Liver (tissue), 8 donors: ENCODE measurements at regions not wholly inside any gene's neighbourhood (a gene's known extent, or its start where the extent isn't known, plus 50 kb on each side); places are given as distances from the start of the nearest gene placed in this dataset.
"Not testable (repeated sequence)": the region's sequence is repeated elsewhere in the genome, so short reads cannot be mapped to it uniquely, and the experiment has no call there.

Experiments used
- DNase-seq: peaks from one replicate; pipeline ENCODE4 v3.0.0-alpha.2; 2017; ENCODE audit warnings: low spot score
- H3K27ac ChIP-seq, 2 donors: one replicate each; pipeline ENCODE4 v1.7.0; 2013; ENCODE audit warnings: inconsistent platforms in 2 of 2, low read length in 2 of 2, control low read depth in 1 of 2, low read depth in 1 of 2, mild to moderate bottlenecking in 1 of 2
- H3K27me3 ChIP-seq, 4 donors: one replicate each; pipeline versions ENCODE4 v1.6.1 to v1.7.0; 2013; ENCODE audit warnings: low read length in 3 of 4, inconsistent platforms in 1 of 4, mild to moderate bottlenecking in 1 of 4, moderate library complexity in 1 of 4; ENCODE audit not compliant: control insufficient read depth in 4 of 4, insufficient read depth in 4 of 4
- H3K36me3 ChIP-seq, 4 donors: one replicate each; pipeline versions ENCODE4 v1.6.1 to v1.7.0; 2013; ENCODE audit warnings: low read length in 3 of 4, mild to moderate bottlenecking in 3 of 4, low read depth in 1 of 4, moderate library complexity in 1 of 4; ENCODE audit not compliant: control insufficient read depth in 4 of 4, insufficient read depth in 3 of 4
- H3K4me1 ChIP-seq, 4 donors: one replicate each; pipeline versions ENCODE4 v1.6.1 to v1.7.0; 2013; ENCODE audit warnings: low read length in 3 of 4, mild to moderate bottlenecking in 3 of 4, moderate library complexity in 1 of 4; ENCODE audit not compliant: control insufficient read depth in 4 of 4, insufficient read depth in 4 of 4
- H3K4me3 ChIP-seq, 3 donors: one replicate each; pipeline versions ENCODE4 v1.6.1 to v1.7.0; 2013; ENCODE audit warnings: low read length in 3 of 3, control low read depth in 1 of 3, low read depth in 1 of 3, mild to moderate bottlenecking in 1 of 3
- H3K9ac ChIP-seq, 2 donors: one replicate each; pipeline ENCODE4 v1.7.0; 2013; ENCODE audit warnings: low read length in 2 of 2, mild to moderate bottlenecking in 2 of 2, moderate library complexity in 2 of 2, control low read depth in 1 of 2, low read depth in 1 of 2
- H3K9me3 ChIP-seq, 4 donors: one replicate each; pipeline versions ENCODE4 v1.6.1 to v1.7.0; 2013; ENCODE audit warnings: low read length in 3 of 4; ENCODE audit not compliant: control insufficient read depth in 4 of 4
- CTCF ChIP-seq: fragments of 150-350 bp; IDR thresholded peaks from 2 replicates; pipeline ENCODE4 v1.5.1; 2017; ENCODE audit warnings: improper control_type of control experiment, low read depth, low read length; ENCODE audit not compliant: missing input control
- EGR1 ChIP-seq, 2 donors: IDR thresholded peaks; 2 replicates each; pipeline ENCODE4 v1.6.1; 2016 to 2018; ENCODE audit warnings: antibody characterized with exemption in 2 of 2, low read depth in 2 of 2
- FOXA1 ChIP-seq: IDR thresholded peaks from 2 replicates; pipeline ENCODE4 v1.6.1; 2016; ENCODE audit warnings: antibody characterized with exemption
- GABPA ChIP-seq, 2 donors: IDR thresholded peaks in 1 of 2; conservative IDR thresholded peaks in 1 of 2; 2 replicates each; pipeline ENCODE4 v1.6.1; 2016; ENCODE audit warnings: antibody characterized with exemption in 2 of 2, mild to moderate bottlenecking in 1 of 2, moderate library complexity in 1 of 2
- HNF4A ChIP-seq, 2 donors: conservative IDR thresholded peaks; 2 replicates each; pipeline ENCODE4 v1.6.1; 2016; ENCODE audit warnings: antibody characterized with exemption in 2 of 2, mild to moderate bottlenecking in 2 of 2
- HNF4G ChIP-seq: IDR thresholded peaks from 2 replicates; pipeline ENCODE4 v1.6.1; 2016; ENCODE audit warnings: antibody characterized with exemption
- JUND ChIP-seq, 2 donors: IDR thresholded peaks; 2 replicates each; pipeline ENCODE4 v1.6.1; 2016; ENCODE audit warnings: antibody characterized with exemption in 2 of 2
- NR2F2 ChIP-seq: IDR thresholded peaks from 2 replicates; pipeline ENCODE4 v1.6.1; 2016; ENCODE audit warnings: antibody characterized with exemption
- RXRA ChIP-seq, 2 donors: IDR thresholded peaks; 2 replicates each; pipeline ENCODE4 v1.6.1; 2017 to 2018; ENCODE audit warnings: antibody characterized with exemption in 2 of 2, mild to moderate bottlenecking in 1 of 2
- WGBS: extraction: QIAGEN DNeasy Blood & Tissue Kit; methylation state at CpG from one replicate; pipeline ENCODE4 v1.1.7; 2013; 5-methylcytosine and 5-hydroxymethylcytosine counted together
- TF ChIP-seq, protein P1 (sequence below): IDR thresholded peaks from 2 replicates; pipeline ENCODE4 v1.6.1; 2016; ENCODE audit warnings: antibody characterized with exemption
- TF ChIP-seq, protein P2 (sequence below): IDR thresholded peaks from 2 replicates; pipeline ENCODE4 v1.6.1; 2016; ENCODE audit warnings: antibody characterized with exemption
- TF ChIP-seq, protein P3 (sequence below): IDR thresholded peaks from 2 replicates; pipeline ENCODE4 v1.6.1; 2016; ENCODE audit warnings: antibody characterized with exemption, mild to moderate bottlenecking
- donor health status: healthy.
- donor health status: healthy.
- donor health status: healthy.
- donor health status: healthy.
- donor health status: healthy.

GRCh38 chr14:56431013-56431412 is 148.6 kb upstream of the TMEM260 start (continued):
- no peak for TF ChIP-seq CTCF
- no peak for TF ChIP-seq GABPA (IDR thresholded peaks at IDR 0.05 in 1 of 2, conservative IDR thresholded peaks at IDR 0.05 in 1 of 2)
- TF ChIP-seq, protein P1, sequence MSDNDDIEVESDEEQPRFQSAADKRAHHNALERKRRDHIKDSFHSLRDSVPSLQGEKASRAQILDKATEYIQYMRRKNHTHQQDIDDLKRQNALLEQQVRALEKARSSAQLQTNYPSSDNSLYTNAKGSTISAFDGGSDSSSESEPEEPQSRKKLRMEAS, result no peak
- TF ChIP-seq HNF4G, result no peak

DNA sequence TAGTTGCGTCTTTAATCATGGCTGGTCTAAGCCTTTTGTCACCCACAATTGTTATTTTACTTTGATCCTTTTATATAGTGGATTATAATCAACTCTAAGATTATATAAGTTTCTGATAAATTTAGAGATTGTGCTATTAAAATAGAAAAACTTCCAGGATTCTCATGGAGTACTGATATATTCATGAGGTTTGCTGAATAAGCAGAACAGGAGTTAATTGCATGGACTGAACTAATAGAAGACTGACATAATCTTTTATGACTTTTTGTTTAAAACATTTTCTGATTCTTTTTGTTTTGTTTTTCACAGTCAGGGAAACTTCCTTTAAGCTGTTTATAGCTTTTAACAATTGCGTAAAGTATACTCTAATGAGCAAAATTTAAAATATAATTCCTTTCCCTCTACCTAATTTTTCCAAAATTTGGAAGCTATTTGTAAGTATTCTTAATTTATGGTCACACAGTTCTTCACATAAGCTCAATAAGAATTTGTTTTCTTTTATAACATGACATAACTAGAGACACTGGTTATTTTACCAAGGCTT is 129.9 kb upstream of the TMEM260 start:
- 87% methylated on average over 2 of the region's 2 CpGs for WGBS

GRCh38 chr14:56452940-56453339 is 126.7 kb upstream of the TMEM260 start:
- H3K4me1 ChIP-seq, result no peaks in the 10 kb centered on the region
- no peak overlapping the region for H3K4me3 ChIP-seq
- no peaks in the 10 kb centered on the region for H3K9me3 ChIP-seq
- H3K9ac ChIP-seq, result no peak overlapping the region
- TF ChIP-seq RXRA (IDR thresholded peaks at IDR 0.05) (no peak), EGR1 (IDR thresholded peaks at IDR 0.05; ENCODE audit: low read depth in 2 of 2) (no peak), NR2F2 (no peak)
- TF ChIP-seq, protein P2, sequence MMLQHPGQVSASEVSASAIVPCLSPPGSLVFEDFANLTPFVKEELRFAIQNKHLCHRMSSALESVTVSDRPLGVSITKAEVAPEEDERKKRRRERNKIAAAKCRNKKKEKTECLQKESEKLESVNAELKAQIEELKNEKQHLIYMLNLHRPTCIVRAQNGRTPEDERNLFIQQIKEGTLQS, result no peak
- no peaks in the 10 kb centered on the region for H3K27me3 ChIP-seq
- no peaks in the 10 kb centered on the region for H3K36me3 ChIP-seq
- no peak overlapping the region for H3K27ac ChIP-seq
- DNase-seq, result no peak
- WGBS, result 77% methylated on average over 6 of the region's 6 CpGs

More for the DNA sequence above, 129.9 kb upstream of the TMEM260 start:
- no peak overlapping the region for H3K9ac ChIP-seq
- no peaks in the 10 kb centered on the region for H3K9me3 ChIP-seq
- no peaks in the 10 kb centered on the region for H3K36me3 ChIP-seq
- no peak for DNase-seq
- no peaks in the 10 kb centered on the region for H3K27me3 ChIP-seq
- TF ChIP-seq, protein P1, result no peak
- TF ChIP-seq, protein P3, sequence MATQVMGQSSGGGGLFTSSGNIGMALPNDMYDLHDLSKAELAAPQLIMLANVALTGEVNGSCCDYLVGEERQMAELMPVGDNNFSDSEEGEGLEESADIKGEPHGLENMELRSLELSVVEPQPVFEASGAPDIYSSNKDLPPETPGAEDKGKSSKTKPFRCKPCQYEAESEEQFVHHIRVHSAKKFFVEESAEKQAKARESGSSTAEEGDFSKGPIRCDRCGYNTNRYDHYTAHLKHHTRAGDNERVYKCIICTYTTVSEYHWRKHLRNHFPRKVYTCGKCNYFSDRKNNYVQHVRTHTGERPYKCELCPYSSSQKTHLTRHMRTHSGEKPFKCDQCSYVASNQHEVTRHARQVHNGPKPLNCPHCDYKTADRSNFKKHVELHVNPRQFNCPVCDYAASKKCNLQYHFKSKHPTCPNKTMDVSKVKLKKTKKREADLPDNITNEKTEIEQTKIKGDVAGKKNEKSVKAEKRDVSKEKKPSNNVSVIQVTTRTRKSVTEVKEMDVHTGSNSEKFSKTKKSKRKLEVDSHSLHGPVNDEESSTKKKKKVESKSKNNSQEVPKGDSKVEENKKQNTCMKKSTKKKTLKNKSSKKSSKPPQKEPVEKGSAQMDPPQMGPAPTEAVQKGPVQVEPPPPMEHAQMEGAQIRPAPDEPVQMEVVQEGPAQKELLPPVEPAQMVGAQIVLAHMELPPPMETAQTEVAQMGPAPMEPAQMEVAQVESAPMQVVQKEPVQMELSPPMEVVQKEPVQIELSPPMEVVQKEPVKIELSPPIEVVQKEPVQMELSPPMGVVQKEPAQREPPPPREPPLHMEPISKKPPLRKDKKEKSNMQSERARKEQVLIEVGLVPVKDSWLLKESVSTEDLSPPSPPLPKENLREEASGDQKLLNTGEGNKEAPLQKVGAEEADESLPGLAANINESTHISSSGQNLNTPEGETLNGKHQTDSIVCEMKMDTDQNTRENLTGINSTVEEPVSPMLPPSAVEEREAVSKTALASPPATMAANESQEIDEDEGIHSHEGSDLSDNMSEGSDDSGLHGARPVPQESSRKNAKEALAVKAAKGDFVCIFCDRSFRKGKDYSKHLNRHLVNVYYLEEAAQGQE, result no peak
- TF ChIP-seq JUND (IDR thresholded peaks at IDR 0.05) (no peak), HNF4A (conservative IDR thresholded peaks at IDR 0.05) (no peak), FOXA1 (no peak), GABPA (IDR thresholded peaks at IDR 0.05 in 1 of 2, conservative IDR thresholded peaks at IDR 0.05 in 1 of 2) (no peak)
- TF ChIP-seq, protein P2, result no peak
- no peak overlapping the region for H3K4me3 ChIP-seq
- no peaks in the 10 kb centered on the region for H3K4me1 ChIP-seq
- no peak overlapping the region for H3K27ac ChIP-seq

DNA sequence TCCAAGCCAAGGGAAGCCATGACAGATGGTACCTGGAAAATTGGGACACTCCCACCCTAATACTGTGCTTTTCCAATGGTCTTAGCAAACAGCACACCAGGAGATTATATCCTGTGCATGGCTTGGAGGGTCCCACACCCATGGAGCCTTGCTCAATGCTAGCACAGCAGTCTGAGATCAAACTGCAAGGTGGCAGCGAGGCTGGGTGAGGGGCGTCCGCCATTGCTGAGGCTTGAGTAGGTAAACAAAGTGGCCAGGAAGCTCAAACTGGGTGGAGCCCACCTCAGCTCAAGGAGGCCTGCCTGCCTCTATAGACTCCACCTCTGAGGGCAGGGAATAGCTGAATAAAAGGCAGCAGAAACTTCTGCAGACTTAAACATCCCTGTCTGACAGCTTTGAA is 124.9 kb upstream of the TMEM260 start:
- H3K36me3 ChIP-seq, DNase-seq, H3K4me3 ChIP-seq, H3K4me1 ChIP-seq, H3K9ac ChIP-seq, H3K27ac ChIP-seq, H3K9me3 ChIP-seq, H3K27me3 ChIP-seq: not testable (repeated sequence)
- 92% methylated on average over 3 of the region's 3 CpGs for WGBS
